ENCODE measurements at regions not wholly inside any gene's neighbourhood (a gene's known extent, or its start where the extent isn't known, plus 50 kb on each side); places are given as distances from the start of the nearest gene placed in this dataset.

DNA sequence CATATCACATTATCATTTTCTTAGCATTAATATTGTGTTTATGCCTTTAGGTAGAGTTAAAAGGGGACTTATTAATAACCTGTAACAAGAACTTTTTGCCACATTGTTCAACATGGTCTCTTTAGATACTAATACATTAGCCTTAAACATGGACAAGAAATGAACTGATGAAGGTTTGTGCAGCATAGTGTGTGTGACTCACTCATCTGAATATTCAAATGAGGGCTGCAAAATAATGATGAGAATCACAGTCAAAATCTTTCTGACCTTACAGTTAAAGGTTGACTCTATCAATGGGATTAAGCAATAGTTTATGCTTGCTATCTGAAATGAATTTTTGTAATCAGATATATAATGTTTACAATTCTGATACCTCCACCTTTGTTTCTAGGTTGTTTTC lies 1189.3 kb upstream of the CITED2 start:
- TF ChIP-seq POLR2A (IDR thresholded peaks at IDR 0.05), result no peak
- TF ChIP-seq, protein P1, sequence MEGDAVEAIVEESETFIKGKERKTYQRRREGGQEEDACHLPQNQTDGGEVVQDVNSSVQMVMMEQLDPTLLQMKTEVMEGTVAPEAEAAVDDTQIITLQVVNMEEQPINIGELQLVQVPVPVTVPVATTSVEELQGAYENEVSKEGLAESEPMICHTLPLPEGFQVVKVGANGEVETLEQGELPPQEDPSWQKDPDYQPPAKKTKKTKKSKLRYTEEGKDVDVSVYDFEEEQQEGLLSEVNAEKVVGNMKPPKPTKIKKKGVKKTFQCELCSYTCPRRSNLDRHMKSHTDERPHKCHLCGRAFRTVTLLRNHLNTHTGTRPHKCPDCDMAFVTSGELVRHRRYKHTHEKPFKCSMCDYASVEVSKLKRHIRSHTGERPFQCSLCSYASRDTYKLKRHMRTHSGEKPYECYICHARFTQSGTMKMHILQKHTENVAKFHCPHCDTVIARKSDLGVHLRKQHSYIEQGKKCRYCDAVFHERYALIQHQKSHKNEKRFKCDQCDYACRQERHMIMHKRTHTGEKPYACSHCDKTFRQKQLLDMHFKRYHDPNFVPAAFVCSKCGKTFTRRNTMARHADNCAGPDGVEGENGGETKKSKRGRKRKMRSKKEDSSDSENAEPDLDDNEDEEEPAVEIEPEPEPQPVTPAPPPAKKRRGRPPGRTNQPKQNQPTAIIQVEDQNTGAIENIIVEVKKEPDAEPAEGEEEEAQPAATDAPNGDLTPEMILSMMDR (IDR thresholded peaks at IDR 0.05), result no peak

DNA sequence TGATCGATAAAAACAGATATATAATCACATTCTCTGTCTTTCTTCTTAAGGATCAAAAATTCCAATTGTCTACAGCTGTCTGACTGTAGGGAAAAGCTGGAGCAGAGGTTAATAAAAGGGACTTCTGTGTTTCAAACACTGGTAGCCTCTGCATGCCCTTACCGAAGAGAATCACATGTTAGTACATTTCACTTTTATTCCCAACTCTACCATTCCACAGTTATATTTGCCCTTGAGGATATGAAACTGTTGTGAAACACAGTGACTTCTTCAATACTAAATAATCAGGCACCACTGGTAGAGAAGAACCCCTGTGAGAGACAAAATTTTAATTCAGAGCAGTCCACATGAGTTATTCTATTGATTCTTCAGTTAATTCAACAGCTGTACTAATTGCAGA lies 1187.3 kb upstream of the CITED2 start:
- no peak overlapping the region for H3K27ac ChIP-seq
- no peak for DNase-seq
- intact Hi-C loops (cut with DNase I; ENCODE audit: low total_unique reads), result no loop called here
- H3K4me3 ChIP-seq, result no peak overlapping the region
- no peaks in the 10 kb centered on the region for H3K9me3 ChIP-seq
- TF ChIP-seq, protein P1 (IDR thresholded peaks at IDR 0.05), result no peak
- no peak for TF ChIP-seq POLR2A (IDR thresholded peaks at IDR 0.05)
- H3K4me1 ChIP-seq, result no peaks in the 10 kb centered on the region
- H3K36me3 ChIP-seq (ENCODE audit: low read depth, missing control alignments), result no peaks in the 10 kb centered on the region
- WGBS, 2 donors, result 89% methylated on average over 2 of the region's 2 CpGs
- no peaks in the 10 kb centered on the region for H3K27me3 ChIP-seq

More for the DNA sequence above, 1189.3 kb upstream of the CITED2 start:
- DNase-seq, result no peak
- Histone ChIP-seq H3K27me3 (no peaks in the 10 kb centered on the region), H3K36me3 (ENCODE audit: low read depth, missing control alignments) (no peaks in the 10 kb centered on the region), H3K4me3 (no peak overlapping the region), H3K4me1 (no peaks in the 10 kb centered on the region), H3K9me3 (no peaks in the 10 kb centered on the region), H3K27ac (no peak overlapping the region)
- intact Hi-C loops (cut with DNase I; ENCODE audit: low total_unique reads), result no loop called here

DNA sequence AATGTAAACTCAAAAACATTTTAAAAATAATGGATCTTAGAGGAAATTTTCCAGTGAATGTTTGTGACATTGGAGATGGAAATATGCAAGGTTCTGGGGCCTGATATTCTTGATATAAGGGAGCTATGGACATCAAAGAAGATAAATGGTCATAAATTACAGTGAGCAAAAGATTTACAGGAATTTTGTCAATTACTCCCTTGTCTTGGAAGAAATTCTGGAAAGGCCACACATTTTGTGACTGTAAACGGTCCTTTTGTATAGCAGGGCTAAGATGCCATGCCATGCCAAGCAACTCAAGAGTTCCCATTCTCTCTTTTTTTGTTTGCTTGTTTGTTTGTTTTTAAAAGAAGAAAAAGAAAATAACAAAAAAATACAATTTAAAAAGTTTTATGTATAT lies 1186.2 kb upstream of the CITED2 start:
- H3K27me3 ChIP-seq, result no peaks in the 10 kb centered on the region
- no peak for TF ChIP-seq POLR2A (IDR thresholded peaks at IDR 0.05)
- TF ChIP-seq, protein P1 (IDR thresholded peaks at IDR 0.05), result no peak
- H3K27ac ChIP-seq, result no peak overlapping the region
- no peak overlapping the region for H3K4me3 ChIP-seq
- intact Hi-C loops (cut with DNase I; ENCODE audit: low total_unique reads), result no loop called here
- H3K9me3 ChIP-seq, result no peaks in the 10 kb centered on the region
- no peak for DNase-seq
- 86 to 88% methylated on average over 1 of the region's 1 CpG for WGBS, 2 donors
- H3K4me1 ChIP-seq, result no peaks in the 10 kb centered on the region
- H3K36me3 ChIP-seq (ENCODE audit: low read depth, missing control alignments), result no peaks in the 10 kb centered on the region

DNA sequence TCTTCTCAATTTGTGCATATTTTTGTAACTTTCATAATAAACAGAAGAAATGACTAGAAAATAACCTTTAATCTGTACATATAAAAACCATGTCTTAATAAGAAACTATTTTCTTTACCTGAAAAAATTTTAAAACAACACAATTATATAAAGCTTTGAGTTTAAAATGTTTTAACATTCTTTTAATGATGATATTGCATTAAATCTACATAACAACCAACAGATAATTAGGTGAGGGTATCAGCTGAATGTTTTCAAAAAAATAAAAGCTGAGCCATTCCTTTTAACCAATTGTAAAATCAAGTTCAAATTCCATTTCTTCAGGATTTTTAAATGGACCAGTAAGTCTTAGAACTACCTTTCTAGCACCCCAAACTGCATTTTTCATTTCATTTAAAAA lies 1185.0 kb upstream of the CITED2 start:
- DNase-seq, result no peak
- Histone ChIP-seq H3K4me1 (no peaks in the 10 kb centered on the region), H3K4me3 (no peak overlapping the region), H3K36me3 (ENCODE audit: low read depth, missing control alignments) (no peaks in the 10 kb centered on the region), H3K9me3 (no peaks in the 10 kb centered on the region), H3K27ac (no peak overlapping the region), H3K27me3 (no peaks in the 10 kb centered on the region)
- TF ChIP-seq, protein P1 (IDR thresholded peaks at IDR 0.05), result no peak
- TF ChIP-seq POLR2A (IDR thresholded peaks at IDR 0.05), result no peak
- intact Hi-C loops (cut with DNase I; ENCODE audit: low total_unique reads), result no loop called here

DNA sequence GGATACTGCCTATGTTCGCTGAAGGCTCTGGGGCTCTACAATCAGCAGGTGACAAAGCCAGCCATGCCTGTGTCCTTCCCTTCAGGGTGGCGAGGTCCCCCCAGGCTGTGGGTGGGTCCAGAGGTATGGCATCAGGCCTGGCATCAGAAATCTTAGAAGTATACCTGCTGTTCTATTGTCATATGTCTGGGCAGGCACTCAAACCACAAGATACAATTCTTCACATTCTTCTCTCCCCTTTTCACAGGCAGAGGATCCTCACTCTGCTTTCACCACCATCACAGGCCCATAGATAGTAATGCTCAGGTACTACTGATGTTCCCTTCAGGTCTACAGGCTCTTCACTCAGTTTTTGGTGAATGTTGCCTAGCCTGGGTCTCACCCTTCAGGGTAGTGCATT lies 1180.0 kb upstream of the CITED2 start:
- intact Hi-C loops (cut with DNase I; ENCODE audit: low total_unique reads), result no loop called here
- TF ChIP-seq POLR2A (IDR thresholded peaks at IDR 0.05), result no peak
- TF ChIP-seq, protein P1 (IDR thresholded peaks at IDR 0.05), result no peak
- no peak for DNase-seq

More for the DNA sequence above, 1180.0 kb upstream of the CITED2 start:
- Histone ChIP-seq H3K9me3 (no peaks in the 10 kb centered on the region), H3K4me3 (no peak overlapping the region), H3K27me3 (no peaks in the 10 kb centered on the region), H3K4me1 (no peaks in the 10 kb centered on the region), H3K27ac (no peak overlapping the region), H3K36me3 (ENCODE audit: low read depth, missing control alignments) (no peaks in the 10 kb centered on the region)
- WGBS, 2 donors, result 94 to 100% methylated on average over 2 of the region's 2 CpGs
